COLO829 (cell line): ENCODE measurements at regions not wholly inside any gene's neighbourhood (a gene's known extent, or its start where the extent isn't known, plus 50 kb on each side); places are given as distances from the start of the nearest gene placed in this dataset.

Source experiments
- DNase-seq: peaks from one replicate; pipeline ENCODE4 v3.0.0; 2012; ENCODE audit warnings: low spot score

GRCh38 chr12:34291001-34291400, 268.7 kb downstream of the ALG10 start:
- no peak for DNase-seq

GRCh38 chr12:34291426-34291901, 269.2 kb downstream of the ALG10 start:
- DNase-seq: no peak

- peak; percentile 40 for DNase-seq
These were observed 270.7 kb downstream of the ALG10 start for GRCh38 chr12:34292736-34293625.

GRCh38 chr12:34294137-34294536, 271.8 kb downstream of the ALG10 start:
- no peak for DNase-seq

- no peak for DNase-seq
These were observed 272.5 kb downstream of the ALG10 start for GRCh38 chr12:34294671-34295365.

GRCh38 chr12:34295366-34296142, 273.3 kb downstream of the ALG10 start:
- no peak for DNase-seq

GRCh38 chr12:34296143-34297041, 274.1 kb downstream of the ALG10 start:
- no peak for DNase-seq

GRCh38 chr12:34297126-34297789, 275.0 kb downstream of the ALG10 start:
- no peak for DNase-seq

- no peak for DNase-seq
These were observed 275.5 kb downstream of the ALG10 start for GRCh38 chr12:34297790-34298164.

GRCh38 chr12:34298176-34298970, 276.1 kb downstream of the ALG10 start:
- no peak for DNase-seq

GRCh38 chr12:34298971-34299801, 276.9 kb downstream of the ALG10 start:
- no peak for DNase-seq

- no peak for DNase-seq
These were observed 277.5 kb downstream of the ALG10 start for GRCh38 chr12:34299802-34300193.

- no peak for DNase-seq
These were observed 278.3 kb downstream of the ALG10 start for GRCh38 chr12:34300376-34301250.

GRCh38 chr12:34301251-34302130, 279.2 kb downstream of the ALG10 start:
- DNase-seq: no peak

GRCh38 chr12:34302131-34302885, 280.0 kb downstream of the ALG10 start:
- DNase-seq: no peak
